ENCODE measurements at regions not wholly inside any gene's neighbourhood (a gene's known extent, or its start where the extent isn't known, plus 50 kb on each side); places are given as distances from the start of the nearest gene placed in this dataset.
"Not testable (repeated sequence)": the region's sequence is repeated elsewhere in the genome, so short reads cannot be mapped to it uniquely, and the experiment has no call there.

- no peak for DNase-seq
Measured at GRCh38 chr3:104323226-104323625, 1043.5 kb upstream of the ALCAM start.

- DNase-seq = no peak
Measured at GRCh38 chr3:104347291-104347690, 1019.4 kb upstream of the ALCAM start.

DNA sequence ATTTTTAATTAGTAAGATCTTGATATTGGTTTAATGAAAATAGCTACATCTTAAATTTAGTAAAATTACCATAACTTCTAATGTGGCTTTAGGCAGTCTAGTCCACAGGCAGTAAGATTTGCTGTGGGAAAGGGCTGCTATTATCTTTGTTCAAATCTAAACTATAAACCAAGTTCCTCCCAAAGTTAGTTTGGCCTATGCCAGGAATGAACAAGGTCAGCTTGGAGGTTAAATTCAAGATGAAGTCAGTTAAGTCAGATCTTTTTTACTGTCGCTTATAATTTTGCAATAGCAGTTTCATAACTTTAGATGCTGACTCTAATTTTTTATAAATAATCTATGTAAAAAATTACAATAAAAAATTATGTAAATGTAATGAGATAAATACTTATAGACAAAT is 1016.9 kb upstream of the ALCAM start:
- no peak for DNase-seq

- DNase-seq = no peak
Measured at GRCh38 chr3:104353951-104354350, 1012.8 kb upstream of the ALCAM start.

- no peak for DNase-seq
Measured at GRCh38 chr3:104359546-104359945, 1007.2 kb upstream of the ALCAM start.

- no peak for DNase-seq
Measured at GRCh38 chr3:104360038-104360437, 1006.7 kb upstream of the ALCAM start.

GRCh38 chr3:104361748-104362147 is 1005.0 kb upstream of the ALCAM start:
- not testable (repeated sequence) for DNase-seq

DNA sequence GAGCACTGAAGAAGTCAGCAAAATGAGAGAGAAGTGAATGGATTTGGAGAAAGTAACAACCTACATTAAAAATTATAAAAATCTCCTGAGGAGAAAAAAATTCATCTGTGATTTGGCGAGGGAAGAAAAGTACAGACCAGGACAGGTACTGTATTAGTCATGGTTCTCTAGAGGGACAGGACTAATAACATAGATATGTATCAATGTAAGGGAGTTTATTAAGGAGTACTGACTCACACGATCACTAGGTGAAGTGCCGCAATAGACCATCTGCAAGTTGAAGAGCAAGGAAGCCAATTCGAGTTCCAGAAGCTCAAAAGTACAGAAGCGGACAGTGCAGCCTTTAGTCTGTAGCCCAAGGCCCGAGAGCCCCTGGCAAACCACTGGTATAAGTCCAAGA is 1004.4 kb upstream of the ALCAM start:
- DNase-seq = no peak

DNA sequence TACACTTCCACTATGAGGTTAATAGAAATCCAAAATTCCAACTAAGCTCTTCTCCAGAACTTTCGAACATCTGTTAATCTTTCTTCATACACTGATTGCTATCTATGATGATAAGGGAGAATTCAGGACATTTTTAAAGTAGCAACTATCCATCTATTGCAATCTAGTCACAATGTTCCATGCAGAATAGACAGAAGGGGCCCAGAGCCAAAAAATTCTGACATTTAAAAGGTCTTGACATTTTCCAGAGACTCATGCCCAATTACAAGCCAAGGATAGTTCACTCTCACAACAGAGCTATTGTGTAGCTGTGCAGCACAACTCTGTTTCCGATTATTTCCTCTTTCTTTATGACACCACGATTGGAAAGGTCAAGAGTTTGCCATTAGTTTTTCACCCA is 999.7 kb upstream of the ALCAM start:
- DNase-seq = no peak

DNA sequence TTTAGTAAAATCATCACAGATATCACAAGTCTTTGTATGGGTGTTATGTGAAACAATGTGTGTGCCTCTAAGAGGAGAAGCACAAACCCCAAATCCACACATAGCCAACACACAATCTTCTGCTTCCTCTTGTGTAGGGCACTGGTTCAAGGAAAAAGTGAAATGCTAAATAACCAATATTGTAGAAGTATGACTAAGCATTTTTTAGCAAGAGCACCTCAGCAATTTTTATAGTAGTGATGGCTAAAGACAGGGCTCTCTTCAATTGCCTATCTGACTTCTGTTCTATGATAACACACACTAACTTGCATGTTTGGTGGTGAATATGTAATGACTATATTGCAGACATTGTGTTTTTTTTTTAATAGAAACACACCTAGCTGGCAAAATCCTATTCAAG is 997.9 kb upstream of the ALCAM start:
- DNase-seq = no peak

DNA sequence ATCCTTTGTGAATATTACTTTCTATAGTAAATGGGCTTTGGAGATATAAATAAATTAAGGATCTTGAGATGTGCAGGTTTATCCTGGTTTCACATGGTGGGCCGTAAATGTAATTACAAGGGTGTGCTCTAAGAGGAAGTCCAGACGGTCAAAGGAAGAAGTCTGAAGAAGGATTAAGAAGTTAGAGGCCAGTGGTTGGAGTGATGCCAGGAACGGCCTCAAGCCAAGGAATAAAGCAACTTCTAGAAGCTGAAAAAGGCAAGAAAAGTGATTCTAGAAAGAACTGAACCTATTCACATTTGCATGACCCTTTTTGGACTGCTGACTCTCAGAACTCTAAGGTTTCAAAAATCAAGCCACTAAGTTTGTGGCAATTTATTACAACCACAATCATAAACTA is 981.3 kb upstream of the ALCAM start:
- DNase-seq = no peak

DNA sequence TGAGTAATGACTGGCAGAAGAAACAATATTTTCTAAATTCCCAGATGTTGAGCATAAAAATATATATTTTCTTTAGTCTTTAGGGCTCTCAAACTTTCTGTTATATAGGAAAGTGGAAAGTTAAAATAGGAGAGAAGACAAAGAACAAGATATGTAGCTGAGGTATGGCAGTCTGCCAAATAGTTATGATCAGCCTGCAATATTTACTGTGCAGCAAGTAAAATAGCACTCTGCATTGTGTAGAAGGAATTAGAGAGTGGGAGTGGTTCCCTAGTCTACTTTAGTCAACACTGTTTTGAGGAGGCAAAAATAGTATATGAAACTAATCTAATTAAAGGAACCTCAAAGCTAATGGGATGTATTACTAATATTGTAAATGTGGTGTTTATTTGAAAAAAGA is 978.1 kb upstream of the ALCAM start:
- peak; percentile 5 for DNase-seq

- DNase-seq = no peak
Measured at GRCh38 chr3:104392327-104392726, 974.4 kb upstream of the ALCAM start.

- no peak for DNase-seq
Measured at GRCh38 chr3:104396974-104397669, 969.6 kb upstream of the ALCAM start.

DNA sequence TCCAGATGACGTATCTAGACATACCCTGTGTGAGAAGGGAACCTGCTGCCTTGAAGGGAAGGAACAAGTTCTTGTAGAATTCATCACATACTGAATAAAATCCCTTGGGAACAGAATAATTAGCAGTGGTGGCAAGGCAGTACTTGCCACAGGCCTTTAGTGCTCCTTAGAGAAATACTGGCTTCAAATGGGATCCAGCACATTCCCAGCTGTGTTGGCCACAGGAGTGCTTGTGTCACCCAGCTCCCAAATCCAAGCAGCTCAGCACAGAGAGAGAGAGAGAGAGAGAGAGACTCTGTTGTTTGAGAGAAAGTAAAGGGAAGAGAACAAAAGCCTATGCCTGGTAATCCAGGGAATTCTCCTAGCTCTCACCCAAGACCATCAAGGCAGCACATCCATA is 969.0 kb upstream of the ALCAM start:
- no peak for DNase-seq

DNA sequence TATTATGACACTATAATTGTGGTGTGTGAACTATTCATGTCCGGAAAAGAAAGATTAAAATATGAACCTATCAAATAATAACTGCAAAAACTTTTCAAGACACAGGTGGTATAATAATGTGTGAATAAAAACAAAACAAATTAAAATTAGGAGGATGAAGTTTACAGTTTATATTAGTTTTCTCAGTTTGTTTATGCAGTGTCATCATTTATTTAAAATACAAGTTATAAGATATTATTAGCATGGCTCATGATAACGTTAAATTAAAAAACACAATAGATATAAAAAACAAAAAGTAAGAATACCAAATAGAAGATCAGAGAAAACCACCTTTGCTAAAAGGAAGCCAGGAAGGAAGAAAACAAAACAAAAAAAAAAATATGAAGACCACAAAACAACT is 963.8 kb upstream of the ALCAM start:
- DNase-seq = no peak

GRCh38 chr3:104411757-104412156 is 955.0 kb upstream of the ALCAM start:
- no peak for DNase-seq

GRCh38 chr3:104412608-104413580 is 953.8 kb upstream of the ALCAM start:
- no peak for DNase-seq

DNA sequence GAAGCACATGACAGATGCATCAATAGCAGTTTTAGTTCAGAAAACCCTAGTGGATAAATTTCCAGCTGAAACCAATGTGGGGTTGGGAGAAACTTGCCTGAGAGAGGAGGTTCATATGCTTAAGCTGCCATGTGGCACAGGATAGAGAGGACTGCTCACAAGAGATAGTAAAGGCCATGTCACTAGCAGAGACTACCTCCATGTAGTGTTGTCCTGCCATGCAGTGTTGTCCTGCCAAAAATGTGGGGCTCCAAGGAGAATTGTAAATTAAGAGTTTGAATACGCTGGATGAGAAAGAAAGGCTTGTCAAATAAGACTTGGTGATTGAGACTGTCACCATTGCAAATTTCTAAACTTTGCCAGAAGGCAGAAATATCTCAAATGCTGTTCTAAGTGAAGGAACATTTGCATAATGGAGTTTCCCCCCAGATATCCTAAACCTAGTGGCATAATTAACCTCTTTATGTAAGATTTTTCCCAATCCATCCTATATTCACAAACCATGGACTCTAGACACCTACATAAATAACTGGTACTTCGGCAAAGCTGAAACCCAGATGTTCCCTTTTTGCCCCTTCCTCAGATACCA is 938.3 kb upstream of the ALCAM start:
- no peak for DNase-seq

DNA sequence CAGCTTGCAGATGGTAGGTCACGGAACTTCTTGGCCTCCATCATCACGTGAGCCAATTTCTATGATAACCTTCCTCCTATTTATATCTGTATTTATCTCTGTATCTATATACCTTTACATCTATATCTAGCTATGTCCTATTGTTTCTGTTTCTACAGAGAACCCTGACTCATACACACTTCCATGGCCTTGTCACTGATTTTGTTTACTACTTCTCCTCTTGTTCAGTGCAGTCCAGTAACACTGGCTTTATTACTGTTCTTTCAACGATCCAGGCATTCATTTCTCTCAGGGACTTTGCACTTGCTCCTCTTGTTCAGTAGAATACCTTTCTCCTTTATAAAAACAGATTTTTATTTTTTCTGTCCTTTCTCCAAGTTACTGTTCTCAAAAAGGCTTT is 937.0 kb upstream of the ALCAM start:
- DNase-seq = no peak

DNA sequence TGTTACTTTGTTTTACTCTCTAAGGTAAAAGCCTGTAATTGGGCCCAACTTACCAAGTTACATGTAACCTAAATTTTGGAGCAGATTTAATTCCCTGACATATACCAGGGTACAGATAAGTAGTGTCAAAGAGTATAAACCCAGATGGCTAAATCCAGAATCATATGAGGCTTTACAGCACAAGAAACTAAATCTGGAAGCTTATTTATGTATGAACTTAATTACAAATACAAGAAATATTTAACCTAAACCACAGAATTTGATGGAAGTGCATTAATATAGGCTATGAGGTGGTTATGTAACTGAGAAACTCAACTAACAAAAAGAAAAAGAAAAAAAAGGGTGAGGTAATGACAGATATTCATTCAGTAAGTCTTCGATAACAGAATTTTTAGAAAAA is 930.2 kb upstream of the ALCAM start:
- DNase-seq = no peak

DNA sequence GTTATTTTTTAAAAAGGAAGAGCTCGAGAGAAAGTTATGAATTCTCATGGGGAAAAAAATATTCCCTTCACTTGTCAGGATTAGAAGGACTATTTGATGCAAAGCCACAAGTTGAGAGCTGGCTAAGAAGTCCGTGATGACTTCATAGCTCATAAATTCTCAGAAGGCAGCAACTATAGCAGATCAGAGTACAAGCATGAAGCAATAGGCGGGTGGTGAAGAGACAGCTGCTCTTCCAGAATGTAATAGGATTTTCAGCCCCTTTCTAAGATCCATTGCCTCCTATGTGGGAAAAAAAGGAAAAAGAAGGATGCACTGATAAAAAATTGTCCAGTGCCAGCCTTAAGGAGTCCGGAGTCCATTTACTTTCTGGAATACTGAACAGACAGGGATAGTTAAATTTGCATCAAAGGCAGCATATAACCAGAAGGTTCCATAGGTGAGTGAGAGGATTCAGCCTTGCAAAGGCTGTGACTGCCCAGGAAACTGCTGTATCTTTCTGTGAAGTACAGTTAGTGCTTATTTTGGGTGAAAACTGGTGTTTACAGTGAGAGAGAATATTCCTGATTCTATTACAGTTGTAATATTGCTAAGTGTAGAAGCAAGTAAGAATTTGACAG is 929.5 kb upstream of the ALCAM start:
- no peak for DNase-seq

DNA sequence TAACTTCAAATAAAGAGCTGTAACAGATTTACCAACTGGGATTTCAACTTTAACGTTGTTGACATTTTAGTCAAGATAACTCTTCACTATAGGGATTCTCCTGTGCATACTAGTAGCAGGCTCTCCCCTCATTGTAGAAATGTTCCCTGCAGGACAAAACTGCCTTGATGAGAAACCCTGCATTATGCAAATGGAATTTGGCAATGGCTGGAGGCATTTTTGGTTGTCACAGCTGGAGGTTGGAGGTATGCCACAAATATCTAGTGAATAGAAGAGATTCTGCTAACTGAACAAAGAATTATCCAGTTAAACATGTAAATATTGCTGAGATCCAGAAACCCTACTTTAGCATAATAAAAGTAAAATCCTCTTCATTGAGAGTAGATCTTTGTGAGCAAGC is 928.8 kb upstream of the ALCAM start:
- DNase-seq = no peak

- DNase-seq = no peak
Measured at GRCh38 chr3:104438706-104439105, 928.0 kb upstream of the ALCAM start.
